GM21528 (cell line): ENCODE measurements at regions not wholly inside any gene's neighbourhood (a gene's known extent, or its start where the extent isn't known, plus 50 kb on each side); places are given as distances from the start of the nearest gene placed in this dataset.

Experiments
- ATAC-seq: cut with Tn5 transposase; IDR thresholded peaks from one replicate; pipeline ENCODE4 v1.9.1; 2021; ENCODE audit warnings: mild to moderate bottlenecking, moderate library complexity; ENCODE audit not compliant: unreplicated experiment, low FRiP score

GRCh38 chr10:123583639-123584418 lies 82.3 kb upstream of the GPR26 start:
- no peak for ATAC-seq

GRCh38 chr10:123584419-123584775 lies 81.8 kb upstream of the GPR26 start:
- ATAC-seq = no peak

- ATAC-seq = no peak
These were observed 80.4 kb upstream of the GPR26 start for GRCh38 chr10:123585477-123586445.

- no peak for ATAC-seq
These were observed 79.0 kb upstream of the GPR26 start for GRCh38 chr10:123587110-123587509.

- ATAC-seq = no peak
These were observed 77.7 kb upstream of the GPR26 start for GRCh38 chr10:123588386-123588914.

GRCh38 chr10:123595661-123596060 lies 70.5 kb upstream of the GPR26 start:
- ATAC-seq = no peak

GRCh38 chr10:123597676-123598075 lies 68.5 kb upstream of the GPR26 start:
- ATAC-seq = no peak

GRCh38 chr10:123599366-123599849 lies 66.7 kb upstream of the GPR26 start:
- no peak for ATAC-seq

GRCh38 chr10:123600177-123600576 lies 66.0 kb upstream of the GPR26 start:
- no peak for ATAC-seq

- ATAC-seq = no peak
These were observed 63.0 kb upstream of the GPR26 start for GRCh38 chr10:123603130-123603529.

GRCh38 chr10:123604506-123604905 lies 61.6 kb upstream of the GPR26 start:
- no peak for ATAC-seq

GRCh38 chr10:123606006-123606405 lies 60.1 kb upstream of the GPR26 start:
- no peak for ATAC-seq

- no peak for ATAC-seq
These were observed 59.2 kb upstream of the GPR26 start for GRCh38 chr10:123606955-123607354.

- ATAC-seq = no peak
These were observed 58.8 kb upstream of the GPR26 start for GRCh38 chr10:123607386-123607785.

- ATAC-seq = no peak
These were observed 58.1 kb upstream of the GPR26 start for GRCh38 chr10:123608047-123608446.

- no peak for ATAC-seq
These were observed 54.9 kb upstream of the GPR26 start for GRCh38 chr10:123611243-123611642.

GRCh38 chr10:123611876-123612275 lies 54.3 kb upstream of the GPR26 start:
- no peak for ATAC-seq

- no peak for ATAC-seq
These were observed 52.8 kb upstream of the GPR26 start for GRCh38 chr10:123613346-123613850.

- ATAC-seq = no peak
These were observed 51.3 kb upstream of the GPR26 start for GRCh38 chr10:123614888-123615287.
